ENCODE measurements at regions not wholly inside any gene's neighbourhood (a gene's known extent, or its start where the extent isn't known, plus 50 kb on each side); places are given as distances from the start of the nearest gene placed in this dataset.

DNA sequence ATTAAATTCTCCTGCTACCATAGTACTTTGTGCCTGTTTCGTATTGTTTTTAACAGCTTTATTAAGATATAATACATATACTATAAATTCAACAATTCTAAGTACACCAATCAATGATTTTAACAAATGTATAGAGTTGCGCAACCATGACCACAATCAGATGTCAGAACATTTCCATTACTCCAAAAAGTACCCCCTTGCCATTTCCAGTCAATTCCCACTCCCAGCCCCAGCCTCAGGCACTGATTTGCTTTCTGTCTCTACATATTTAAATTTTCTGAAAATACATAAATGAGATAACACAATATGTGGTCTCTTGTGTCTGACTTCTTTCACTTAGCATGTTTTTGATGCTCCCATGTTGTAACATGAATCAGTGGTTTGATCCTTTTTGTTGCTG is 193.9 kb downstream of the FIGN start:
- TF ChIP-seq, protein P1, sequence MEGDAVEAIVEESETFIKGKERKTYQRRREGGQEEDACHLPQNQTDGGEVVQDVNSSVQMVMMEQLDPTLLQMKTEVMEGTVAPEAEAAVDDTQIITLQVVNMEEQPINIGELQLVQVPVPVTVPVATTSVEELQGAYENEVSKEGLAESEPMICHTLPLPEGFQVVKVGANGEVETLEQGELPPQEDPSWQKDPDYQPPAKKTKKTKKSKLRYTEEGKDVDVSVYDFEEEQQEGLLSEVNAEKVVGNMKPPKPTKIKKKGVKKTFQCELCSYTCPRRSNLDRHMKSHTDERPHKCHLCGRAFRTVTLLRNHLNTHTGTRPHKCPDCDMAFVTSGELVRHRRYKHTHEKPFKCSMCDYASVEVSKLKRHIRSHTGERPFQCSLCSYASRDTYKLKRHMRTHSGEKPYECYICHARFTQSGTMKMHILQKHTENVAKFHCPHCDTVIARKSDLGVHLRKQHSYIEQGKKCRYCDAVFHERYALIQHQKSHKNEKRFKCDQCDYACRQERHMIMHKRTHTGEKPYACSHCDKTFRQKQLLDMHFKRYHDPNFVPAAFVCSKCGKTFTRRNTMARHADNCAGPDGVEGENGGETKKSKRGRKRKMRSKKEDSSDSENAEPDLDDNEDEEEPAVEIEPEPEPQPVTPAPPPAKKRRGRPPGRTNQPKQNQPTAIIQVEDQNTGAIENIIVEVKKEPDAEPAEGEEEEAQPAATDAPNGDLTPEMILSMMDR (IDR thresholded peaks at IDR 0.05; ENCODE audit: low read depth, low read length, missing control alignments), result no peak
- no peak overlapping the region for H3K4me3 ChIP-seq (ENCODE audit: low read depth, low read length)
- in situ Hi-C loops (cut with HindIII; ENCODE audit: low sequenced_read_pairs), result no loop called here
- DNase-seq (ENCODE audit: low read depth), result no peak

DNA sequence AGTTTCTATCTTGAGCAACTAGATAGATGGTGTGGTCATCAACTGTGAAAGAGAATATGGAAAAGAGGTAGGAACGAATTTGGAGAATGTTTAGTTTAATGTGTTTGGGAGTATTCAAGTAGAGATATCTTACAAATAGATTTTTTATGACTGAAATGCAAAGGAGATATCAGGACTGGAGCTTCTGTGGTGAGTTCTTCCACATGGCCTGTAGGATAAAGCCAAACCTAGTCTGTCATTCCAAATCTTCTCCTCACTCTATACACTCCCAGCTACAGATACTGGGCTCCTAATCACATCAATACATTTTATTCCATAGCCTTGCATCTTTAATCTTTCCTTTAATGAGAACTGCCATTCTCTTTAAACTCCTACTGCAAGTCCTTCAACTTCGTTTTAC is 194.3 kb downstream of the FIGN start:
- no peak for DNase-seq (ENCODE audit: low read depth)
- H3K4me3 ChIP-seq (ENCODE audit: low read depth, low read length), result no peak overlapping the region
- TF ChIP-seq, protein P1 (IDR thresholded peaks at IDR 0.05; ENCODE audit: low read depth, low read length, missing control alignments), result no peak
- in situ Hi-C loops (cut with HindIII; ENCODE audit: low sequenced_read_pairs), result no loop called here

DNA sequence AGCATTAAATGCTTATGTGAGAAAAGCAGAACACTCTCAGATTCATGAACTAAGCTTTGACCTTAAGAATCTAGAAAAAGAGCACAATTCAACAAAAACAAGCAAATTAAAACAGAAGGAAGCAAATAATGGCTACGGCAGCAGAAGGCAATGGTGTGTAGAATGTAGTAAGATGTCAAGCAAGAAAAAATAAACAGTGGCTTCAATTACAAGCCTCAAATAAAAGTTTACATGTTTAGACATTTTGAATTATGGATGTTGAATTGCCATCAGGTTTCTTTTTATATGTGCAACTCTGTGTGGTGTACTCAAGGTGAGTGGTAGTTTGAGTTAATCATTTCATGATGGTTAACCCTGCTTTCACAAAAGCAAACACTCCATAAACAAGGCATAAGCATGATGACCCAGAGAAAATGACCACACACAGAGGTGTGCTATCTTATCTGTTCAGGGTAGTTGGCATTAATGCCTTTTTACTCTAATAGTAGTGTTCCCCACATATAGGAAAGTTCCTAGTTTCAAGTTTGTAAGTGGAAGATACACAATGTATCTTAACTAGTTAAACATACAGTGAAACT is 207.1 kb downstream of the FIGN start:
- TF ChIP-seq, protein P1 (IDR thresholded peaks at IDR 0.05; ENCODE audit: low read depth, low read length, missing control alignments), result no peak
- in situ Hi-C loops (cut with HindIII; ENCODE audit: low sequenced_read_pairs), result no loop called here
- DNase-seq (ENCODE audit: low read depth), result no peak
- H3K4me3 ChIP-seq (ENCODE audit: low read depth, low read length), result no peak overlapping the region

GRCh38 chr2:163527381-163527780 is 208.4 kb downstream of the FIGN start:
- in situ Hi-C loops (cut with HindIII; ENCODE audit: low sequenced_read_pairs), result no loop called here
- H3K4me3 ChIP-seq (ENCODE audit: low read depth, low read length), result no peak overlapping the region
- DNase-seq (ENCODE audit: low read depth), result no peak
- TF ChIP-seq, protein P1 (IDR thresholded peaks at IDR 0.05; ENCODE audit: low read depth, low read length, missing control alignments), result no peak

DNA sequence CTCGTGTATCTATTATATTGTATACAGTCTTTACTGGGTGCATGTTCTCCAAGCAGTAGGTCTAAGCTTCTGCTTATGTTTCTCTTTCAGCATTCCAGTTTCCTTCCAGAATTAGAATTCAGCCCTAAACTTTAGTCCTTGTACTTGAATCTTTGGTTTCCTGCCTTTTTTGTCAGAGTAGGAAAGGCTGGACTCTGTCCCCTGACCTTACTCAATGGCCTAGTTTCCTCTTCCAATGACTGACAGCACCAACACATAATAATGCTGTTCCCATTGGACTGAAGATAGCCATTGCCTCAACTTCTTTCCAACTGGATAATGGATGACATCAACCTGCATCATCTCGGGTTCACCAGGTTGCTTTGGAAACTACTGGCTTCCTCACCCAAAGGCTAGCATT is 217.0 kb downstream of the FIGN start:
- H3K4me3 ChIP-seq (ENCODE audit: low read depth, low read length), result no peak overlapping the region
- TF ChIP-seq, protein P1 (IDR thresholded peaks at IDR 0.05; ENCODE audit: low read depth, low read length, missing control alignments), result no peak
- DNase-seq (ENCODE audit: low read depth), result no peak
- in situ Hi-C loops (cut with HindIII; ENCODE audit: low sequenced_read_pairs), result no loop called here

DNA sequence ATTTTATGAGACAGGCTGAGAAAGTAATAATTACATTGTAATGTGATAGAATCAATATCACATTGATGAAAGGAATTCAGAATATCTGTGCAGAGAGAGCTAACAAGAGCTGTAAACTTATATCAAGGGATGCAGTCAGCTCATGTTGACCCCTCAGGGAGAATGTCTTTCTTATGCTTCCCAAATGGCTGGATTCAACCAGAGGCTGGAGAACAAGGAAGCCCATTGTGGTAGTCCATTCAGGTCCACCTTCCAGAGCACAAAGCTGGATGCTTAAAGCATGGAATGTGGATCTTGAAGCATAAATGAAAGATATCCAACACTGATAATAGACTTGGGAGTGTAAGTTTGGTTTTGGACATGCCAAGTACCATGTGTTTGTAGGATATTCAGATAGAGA is 220.0 kb downstream of the FIGN start:
- in situ Hi-C loops (cut with HindIII; ENCODE audit: low sequenced_read_pairs), result no loop called here
- TF ChIP-seq, protein P1 (IDR thresholded peaks at IDR 0.05; ENCODE audit: low read depth, low read length, missing control alignments), result no peak
- DNase-seq (ENCODE audit: low read depth), result no peak
- H3K4me3 ChIP-seq (ENCODE audit: low read depth, low read length), result no peak overlapping the region
